Fibroblast of the aortic adventitia (primary cell): ENCODE measurements at regions not wholly inside any gene's neighbourhood (a gene's known extent, or its start where the extent isn't known, plus 50 kb on each side); places are given as distances from the start of the nearest gene placed in this dataset.

ENCODE experiments used
- DNase-seq: peaks from one replicate; pipeline ENCODE4 v3.0.0-alpha.2; 2010; ENCODE audit warnings: low read depth
- H3K4me3 ChIP-seq: 2 replicates; pipeline ENCODE4 v1.5.1; 2011; ENCODE audit warnings: low read depth, mild to moderate bottlenecking, control low read depth, low read length, moderate library complexity
- TF ChIP-seq, protein P1 (sequence below): IDR thresholded peaks from 2 replicates; pipeline ENCODE4 v1.5.1; 2011; ENCODE audit warnings: mild to moderate bottlenecking, low read length, control low read depth, inconsistent platforms; ENCODE audit not compliant: insufficient read depth

DNA sequence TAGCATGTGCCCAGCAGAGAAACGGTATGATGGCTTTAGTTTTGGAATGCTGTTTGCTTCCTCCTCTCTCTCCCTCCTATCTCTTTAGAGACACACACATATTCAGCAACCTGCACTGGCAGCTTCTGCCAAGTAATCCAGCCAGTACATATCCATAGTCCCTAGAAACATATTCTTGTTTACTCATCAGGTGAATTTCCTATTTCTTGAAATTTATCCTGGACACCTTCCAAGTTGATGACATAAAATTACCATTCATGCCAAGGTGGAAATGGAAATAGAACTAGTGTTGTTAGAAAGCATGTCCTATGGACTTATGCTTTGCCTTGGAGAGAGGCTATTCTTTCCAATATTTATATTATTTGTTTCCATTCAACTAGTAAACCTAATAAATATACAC lies 50.9 kb upstream of the RGPD4 start:
- no peak for DNase-seq
- TF ChIP-seq, protein P1, sequence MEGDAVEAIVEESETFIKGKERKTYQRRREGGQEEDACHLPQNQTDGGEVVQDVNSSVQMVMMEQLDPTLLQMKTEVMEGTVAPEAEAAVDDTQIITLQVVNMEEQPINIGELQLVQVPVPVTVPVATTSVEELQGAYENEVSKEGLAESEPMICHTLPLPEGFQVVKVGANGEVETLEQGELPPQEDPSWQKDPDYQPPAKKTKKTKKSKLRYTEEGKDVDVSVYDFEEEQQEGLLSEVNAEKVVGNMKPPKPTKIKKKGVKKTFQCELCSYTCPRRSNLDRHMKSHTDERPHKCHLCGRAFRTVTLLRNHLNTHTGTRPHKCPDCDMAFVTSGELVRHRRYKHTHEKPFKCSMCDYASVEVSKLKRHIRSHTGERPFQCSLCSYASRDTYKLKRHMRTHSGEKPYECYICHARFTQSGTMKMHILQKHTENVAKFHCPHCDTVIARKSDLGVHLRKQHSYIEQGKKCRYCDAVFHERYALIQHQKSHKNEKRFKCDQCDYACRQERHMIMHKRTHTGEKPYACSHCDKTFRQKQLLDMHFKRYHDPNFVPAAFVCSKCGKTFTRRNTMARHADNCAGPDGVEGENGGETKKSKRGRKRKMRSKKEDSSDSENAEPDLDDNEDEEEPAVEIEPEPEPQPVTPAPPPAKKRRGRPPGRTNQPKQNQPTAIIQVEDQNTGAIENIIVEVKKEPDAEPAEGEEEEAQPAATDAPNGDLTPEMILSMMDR = no peak

DNA sequence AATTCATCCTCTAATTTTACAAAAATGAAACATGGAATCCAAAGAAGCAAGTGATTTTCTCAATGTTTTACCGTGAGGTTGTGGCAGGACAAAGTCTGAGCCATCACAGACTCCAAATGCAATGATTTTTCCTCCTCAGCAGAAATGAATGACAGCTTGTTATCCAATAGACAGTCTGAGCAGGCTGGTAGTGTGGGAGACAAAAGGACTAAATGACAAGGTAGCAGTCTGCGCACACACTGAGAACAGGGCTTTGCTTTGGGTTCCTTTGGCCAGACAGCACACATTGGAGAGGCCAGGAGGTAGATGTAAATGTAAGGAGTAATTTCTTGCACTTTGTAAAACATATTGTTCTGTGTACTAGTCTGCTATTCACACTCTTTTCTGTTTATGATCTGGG lies 50.3 kb upstream of the RGPD4 start:
- no peak for DNase-seq
- H3K4me3 ChIP-seq = no peak overlapping the region
- TF ChIP-seq, protein P1 = no peak

More for the DNA sequence above, 50.9 kb upstream of the RGPD4 start:
- no peak overlapping the region for H3K4me3 ChIP-seq
